Liver (tissue), 3 donors: ENCODE measurements at regions not wholly inside any gene's neighbourhood (a gene's known extent, or its start where the extent isn't known, plus 50 kb on each side); places are given as distances from the start of the nearest gene placed in this dataset.

Experiments used
- EGR1 ChIP-seq, 2 donors: IDR thresholded peaks; 2 replicates each; pipeline ENCODE4 v1.6.1; 2016 to 2018; ENCODE audit warnings: antibody characterized with exemption in 2 of 2, low read depth in 2 of 2
- HNF4G ChIP-seq: IDR thresholded peaks from 2 replicates; pipeline ENCODE4 v1.6.1; 2016; ENCODE audit warnings: antibody characterized with exemption
- RAD21 ChIP-seq, 2 donors: IDR thresholded peaks; 2 replicates each; pipeline ENCODE4 v1.6.1; 2016; ENCODE audit warnings: antibody characterized with exemption in 2 of 2, mild to moderate bottlenecking in 2 of 2
- YY1 ChIP-seq: IDR thresholded peaks from 2 replicates; pipeline ENCODE4 v1.6.1; 2016; ENCODE audit warnings: antibody characterized with exemption, mild to moderate bottlenecking
- TF ChIP-seq, protein P1 (sequence below): fragments of 150-350 bp; IDR thresholded peaks from 2 replicates; pipeline ENCODE4 v1.5.1; 2017; ENCODE audit warnings: improper control_type of control experiment, low read depth, low read length; ENCODE audit not compliant: missing input control
- TF ChIP-seq, protein P2 (sequence below): IDR thresholded peaks from 2 replicates; pipeline ENCODE4 v1.6.1; 2016; ENCODE audit warnings: antibody characterized with exemption, mild to moderate bottlenecking
- TF ChIP-seq, protein P3 (sequence below): IDR thresholded peaks from 2 replicates; pipeline ENCODE4 v1.6.1; 2016; ENCODE audit warnings: antibody characterized with exemption
- TF ChIP-seq, protein P4 (sequence below): IDR thresholded peaks from 2 replicates; pipeline ENCODE4 v1.6.1; 2016; ENCODE audit warnings: antibody characterized with exemption
- TF ChIP-seq, protein P5 (sequence below): IDR thresholded peaks from 2 replicates; pipeline ENCODE4 v1.6.1; 2016; ENCODE audit warnings: antibody characterized with exemption
- donor health status: healthy.
- donor health status: healthy.

DNA sequence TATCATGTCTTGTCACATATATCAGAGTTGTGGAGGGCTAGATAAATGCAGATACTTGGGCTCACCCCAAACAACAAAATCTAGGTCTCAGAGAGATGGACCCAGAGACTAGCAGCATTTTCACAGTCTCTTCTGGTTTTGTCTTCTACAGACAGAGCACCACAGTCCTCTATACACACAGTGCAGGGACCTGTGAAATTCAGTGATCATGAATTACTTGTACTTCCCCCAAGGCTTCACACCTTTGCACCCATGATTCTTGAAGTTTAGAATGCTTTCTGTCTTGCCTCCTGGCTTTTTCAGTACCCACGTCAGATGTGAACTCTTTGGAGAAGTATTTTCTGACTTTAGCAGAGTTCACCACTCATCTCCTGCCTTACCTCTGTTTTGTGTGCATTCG, 371.5 kb upstream of the PRR16 start:
- TF ChIP-seq, protein P1, sequence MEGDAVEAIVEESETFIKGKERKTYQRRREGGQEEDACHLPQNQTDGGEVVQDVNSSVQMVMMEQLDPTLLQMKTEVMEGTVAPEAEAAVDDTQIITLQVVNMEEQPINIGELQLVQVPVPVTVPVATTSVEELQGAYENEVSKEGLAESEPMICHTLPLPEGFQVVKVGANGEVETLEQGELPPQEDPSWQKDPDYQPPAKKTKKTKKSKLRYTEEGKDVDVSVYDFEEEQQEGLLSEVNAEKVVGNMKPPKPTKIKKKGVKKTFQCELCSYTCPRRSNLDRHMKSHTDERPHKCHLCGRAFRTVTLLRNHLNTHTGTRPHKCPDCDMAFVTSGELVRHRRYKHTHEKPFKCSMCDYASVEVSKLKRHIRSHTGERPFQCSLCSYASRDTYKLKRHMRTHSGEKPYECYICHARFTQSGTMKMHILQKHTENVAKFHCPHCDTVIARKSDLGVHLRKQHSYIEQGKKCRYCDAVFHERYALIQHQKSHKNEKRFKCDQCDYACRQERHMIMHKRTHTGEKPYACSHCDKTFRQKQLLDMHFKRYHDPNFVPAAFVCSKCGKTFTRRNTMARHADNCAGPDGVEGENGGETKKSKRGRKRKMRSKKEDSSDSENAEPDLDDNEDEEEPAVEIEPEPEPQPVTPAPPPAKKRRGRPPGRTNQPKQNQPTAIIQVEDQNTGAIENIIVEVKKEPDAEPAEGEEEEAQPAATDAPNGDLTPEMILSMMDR, result no peak
- TF ChIP-seq, protein P2, sequence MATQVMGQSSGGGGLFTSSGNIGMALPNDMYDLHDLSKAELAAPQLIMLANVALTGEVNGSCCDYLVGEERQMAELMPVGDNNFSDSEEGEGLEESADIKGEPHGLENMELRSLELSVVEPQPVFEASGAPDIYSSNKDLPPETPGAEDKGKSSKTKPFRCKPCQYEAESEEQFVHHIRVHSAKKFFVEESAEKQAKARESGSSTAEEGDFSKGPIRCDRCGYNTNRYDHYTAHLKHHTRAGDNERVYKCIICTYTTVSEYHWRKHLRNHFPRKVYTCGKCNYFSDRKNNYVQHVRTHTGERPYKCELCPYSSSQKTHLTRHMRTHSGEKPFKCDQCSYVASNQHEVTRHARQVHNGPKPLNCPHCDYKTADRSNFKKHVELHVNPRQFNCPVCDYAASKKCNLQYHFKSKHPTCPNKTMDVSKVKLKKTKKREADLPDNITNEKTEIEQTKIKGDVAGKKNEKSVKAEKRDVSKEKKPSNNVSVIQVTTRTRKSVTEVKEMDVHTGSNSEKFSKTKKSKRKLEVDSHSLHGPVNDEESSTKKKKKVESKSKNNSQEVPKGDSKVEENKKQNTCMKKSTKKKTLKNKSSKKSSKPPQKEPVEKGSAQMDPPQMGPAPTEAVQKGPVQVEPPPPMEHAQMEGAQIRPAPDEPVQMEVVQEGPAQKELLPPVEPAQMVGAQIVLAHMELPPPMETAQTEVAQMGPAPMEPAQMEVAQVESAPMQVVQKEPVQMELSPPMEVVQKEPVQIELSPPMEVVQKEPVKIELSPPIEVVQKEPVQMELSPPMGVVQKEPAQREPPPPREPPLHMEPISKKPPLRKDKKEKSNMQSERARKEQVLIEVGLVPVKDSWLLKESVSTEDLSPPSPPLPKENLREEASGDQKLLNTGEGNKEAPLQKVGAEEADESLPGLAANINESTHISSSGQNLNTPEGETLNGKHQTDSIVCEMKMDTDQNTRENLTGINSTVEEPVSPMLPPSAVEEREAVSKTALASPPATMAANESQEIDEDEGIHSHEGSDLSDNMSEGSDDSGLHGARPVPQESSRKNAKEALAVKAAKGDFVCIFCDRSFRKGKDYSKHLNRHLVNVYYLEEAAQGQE, result no peak
- TF ChIP-seq RAD21 (IDR thresholded peaks at IDR 0.05) (no peak), YY1 (no peak), EGR1 (IDR thresholded peaks at IDR 0.05; ENCODE audit: low read depth in 2 of 2) (no peak), HNF4G (no peak)
- TF ChIP-seq, protein P3, sequence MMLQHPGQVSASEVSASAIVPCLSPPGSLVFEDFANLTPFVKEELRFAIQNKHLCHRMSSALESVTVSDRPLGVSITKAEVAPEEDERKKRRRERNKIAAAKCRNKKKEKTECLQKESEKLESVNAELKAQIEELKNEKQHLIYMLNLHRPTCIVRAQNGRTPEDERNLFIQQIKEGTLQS, result no peak
- TF ChIP-seq, protein P4, sequence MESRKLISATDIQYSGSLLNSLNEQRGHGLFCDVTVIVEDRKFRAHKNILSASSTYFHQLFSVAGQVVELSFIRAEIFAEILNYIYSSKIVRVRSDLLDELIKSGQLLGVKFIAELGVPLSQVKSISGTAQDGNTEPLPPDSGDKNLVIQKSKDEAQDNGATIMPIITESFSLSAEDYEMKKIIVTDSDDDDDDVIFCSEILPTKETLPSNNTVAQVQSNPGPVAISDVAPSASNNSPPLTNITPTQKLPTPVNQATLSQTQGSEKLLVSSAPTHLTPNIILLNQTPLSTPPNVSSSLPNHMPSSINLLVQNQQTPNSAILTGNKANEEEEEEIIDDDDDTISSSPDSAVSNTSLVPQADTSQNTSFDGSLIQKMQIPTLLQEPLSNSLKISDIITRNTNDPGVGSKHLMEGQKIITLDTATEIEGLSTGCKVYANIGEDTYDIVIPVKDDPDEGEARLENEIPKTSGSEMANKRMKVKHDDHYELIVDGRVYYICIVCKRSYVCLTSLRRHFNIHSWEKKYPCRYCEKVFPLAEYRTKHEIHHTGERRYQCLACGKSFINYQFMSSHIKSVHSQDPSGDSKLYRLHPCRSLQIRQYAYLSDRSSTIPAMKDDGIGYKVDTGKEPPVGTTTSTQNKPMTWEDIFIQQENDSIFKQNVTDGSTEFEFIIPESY, result no peak
- TF ChIP-seq, protein P5, sequence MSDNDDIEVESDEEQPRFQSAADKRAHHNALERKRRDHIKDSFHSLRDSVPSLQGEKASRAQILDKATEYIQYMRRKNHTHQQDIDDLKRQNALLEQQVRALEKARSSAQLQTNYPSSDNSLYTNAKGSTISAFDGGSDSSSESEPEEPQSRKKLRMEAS, result no peak
